HG03139 (cell line): ENCODE measurements at regions not wholly inside any gene's neighbourhood (a gene's known extent, or its start where the extent isn't known, plus 50 kb on each side); places are given as distances from the start of the nearest gene placed in this dataset.

Experiments used
- ATAC-seq: cut with Tn5 transposase; IDR thresholded peaks from one replicate; pipeline ENCODE4 v1.9.1; 2021; ENCODE audit not compliant: unreplicated experiment

- no peak for ATAC-seq
These were observed 167.3 kb upstream of the SKOR2 start for GRCh38 chr18:47418746-47419145.

GRCh38 chr18:47417807-47418206, 166.3 kb upstream of the SKOR2 start:
- no peak for ATAC-seq

- no peak for ATAC-seq
These were observed 164.4 kb upstream of the SKOR2 start for GRCh38 chr18:47415881-47416280.

GRCh38 chr18:47413327-47413726, 161.9 kb upstream of the SKOR2 start:
- ATAC-seq: no peak

GRCh38 chr18:47412924-47413323, 161.5 kb upstream of the SKOR2 start:
- no peak for ATAC-seq

GRCh38 chr18:47411159-47411558, 159.7 kb upstream of the SKOR2 start:
- ATAC-seq: no peak

GRCh38 chr18:47410139-47410538, 158.7 kb upstream of the SKOR2 start:
- ATAC-seq: no peak

GRCh38 chr18:47409519-47409918, 158.1 kb upstream of the SKOR2 start:
- ATAC-seq: no peak

- ATAC-seq: no peak
These were observed 156.3 kb upstream of the SKOR2 start for GRCh38 chr18:47407736-47408135.

- ATAC-seq: no peak
These were observed 153.4 kb upstream of the SKOR2 start for GRCh38 chr18:47404845-47405244.

GRCh38 chr18:47403949-47404348, 152.5 kb upstream of the SKOR2 start:
- ATAC-seq: no peak

GRCh38 chr18:47403317-47403716, 151.9 kb upstream of the SKOR2 start:
- no peak for ATAC-seq

GRCh38 chr18:47399475-47399874, 148.0 kb upstream of the SKOR2 start:
- no peak for ATAC-seq

GRCh38 chr18:47397671-47398319, 146.3 kb upstream of the SKOR2 start:
- no peak for ATAC-seq

- no peak for ATAC-seq
These were observed 140.2 kb upstream of the SKOR2 start for GRCh38 chr18:47391665-47392064.

- ATAC-seq: no peak
These were observed 139.1 kb upstream of the SKOR2 start for GRCh38 chr18:47390410-47391024.

- no peak for ATAC-seq
These were observed 137.8 kb upstream of the SKOR2 start for GRCh38 chr18:47389210-47389609.

- no peak for ATAC-seq
These were observed 136.4 kb upstream of the SKOR2 start for GRCh38 chr18:47387864-47388263.

GRCh38 chr18:47383729-47384128, 132.3 kb upstream of the SKOR2 start:
- no peak for ATAC-seq

GRCh38 chr18:47381975-47382570, 130.6 kb upstream of the SKOR2 start:
- no peak for ATAC-seq

- ATAC-seq: no peak
These were observed 128.7 kb upstream of the SKOR2 start for GRCh38 chr18:47380153-47380552.

GRCh38 chr18:47373465-47373864, 122.0 kb upstream of the SKOR2 start:
- ATAC-seq: no peak

- ATAC-seq: no peak
These were observed 118.6 kb upstream of the SKOR2 start for GRCh38 chr18:47370052-47370451.
